Lung (tissue), 11 donors: ENCODE measurements at regions not wholly inside any gene's neighbourhood (a gene's known extent, or its start where the extent isn't known, plus 50 kb on each side); places are given as distances from the start of the nearest gene placed in this dataset.

ENCODE experiments used
- ATAC-seq: fragments of 200-7000 bp; cut with Tn5 transposase; one replicate; pipeline ENCODE4 v1.9.1; 2020; ENCODE audit warnings: moderate number of reproducible peaks; ENCODE audit not compliant: insufficient read depth, low FRiP score
- DNase-seq, 3 donors: peaks; one replicate each; pipeline ENCODE4 v3.0.0-alpha.2; 2013 to 2017
- H3K27ac ChIP-seq, 2 donors: one replicate each; pipeline ENCODE4 v1.5.1; 2013; ENCODE audit warnings: mild to moderate bottlenecking in 2 of 2, moderate library complexity in 2 of 2, control low read depth in 1 of 2, inconsistent platforms in 1 of 2, low read depth in 1 of 2, low read length in 1 of 2
- H3K27me3 ChIP-seq, 3 donors: one replicate each; pipeline ENCODE4 v1.5.1; 2013; ENCODE audit warnings: low read length in 2 of 3; ENCODE audit not compliant: control insufficient read depth in 3 of 3, insufficient read depth in 3 of 3
- H3K36me3 ChIP-seq, 4 donors: one replicate each; pipeline ENCODE4 v1.5.1; 2013; ENCODE audit warnings: low read length in 4 of 4, mild to moderate bottlenecking in 1 of 4, moderate library complexity in 1 of 4; ENCODE audit not compliant: control insufficient read depth in 4 of 4, insufficient read depth in 4 of 4
- H3K4me1 ChIP-seq, 5 donors: one replicate each; pipeline ENCODE4 v1.5.1; 2013; ENCODE audit warnings: low read length in 5 of 5, mild to moderate bottlenecking in 2 of 5, moderate library complexity in 1 of 5; ENCODE audit not compliant: control insufficient read depth in 5 of 5, insufficient read depth in 5 of 5
- H3K4me3 ChIP-seq: one replicate; pipeline ENCODE4 v1.5.1; 2013; ENCODE audit warnings: mild to moderate bottlenecking, control low read depth, moderate library complexity
- H3K9ac ChIP-seq, 2 donors: one replicate each; pipeline ENCODE4 v1.5.1; 2013; ENCODE audit warnings: low read length in 2 of 2, control low read depth in 1 of 2; ENCODE audit not compliant: insufficient read depth in 1 of 2
- H3K9me3 ChIP-seq, 4 donors: one replicate each; pipeline ENCODE4 v1.5.1; 2013; ENCODE audit warnings: low read length in 3 of 4, mild to moderate bottlenecking in 1 of 4, moderate library complexity in 1 of 4; ENCODE audit not compliant: control insufficient read depth in 4 of 4, insufficient read depth in 3 of 4
- CTCF ChIP-seq: IDR thresholded peaks from 2 replicates; pipeline ENCODE4 v1.5.1; 2012; ENCODE audit warnings: mild to moderate bottlenecking; ENCODE audit errors: control extremely low read depth, extremely low read depth
- WGBS, 2 donors: extraction: QIAGEN DNeasy Blood & Tissue Kit; methylation state at CpG; one replicate each; pipeline ENCODE4 v1.1.7; 2013; 5-methylcytosine and 5-hydroxymethylcytosine counted together
- donor health status: control.
- donor health status: control.
- donor health status: Bipolar disorder and iron deficiency.
- donor health status: healthy.
- donor health status: DM: yes; HTN: yes; CAD: no.

DNA sequence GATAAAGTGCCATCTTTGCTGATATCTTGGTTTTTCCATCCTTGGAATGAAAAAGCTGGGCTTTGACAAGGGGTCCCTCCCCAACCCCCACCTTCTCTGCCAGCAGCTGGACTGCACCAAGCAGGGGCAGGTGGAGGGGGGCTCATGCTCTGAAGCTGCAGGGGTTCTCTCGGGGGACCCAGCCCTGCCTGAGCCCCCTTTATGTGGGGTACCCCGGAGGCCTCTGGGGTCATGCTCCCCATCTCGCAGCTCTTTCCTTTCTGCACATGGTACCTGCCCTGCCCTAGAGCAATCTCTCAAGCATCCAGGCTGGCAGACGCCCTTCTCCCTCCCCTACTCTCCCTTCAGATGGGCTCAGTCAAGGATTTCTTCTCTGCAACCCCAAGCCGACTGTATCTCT is 146.7 kb upstream of the PTPN1 start:
- TF ChIP-seq CTCF = no peak
- WGBS, 2 donors = 89 to 96% methylated on average over 5 of the region's 5 CpGs
- ATAC-seq = no peak
- Histone ChIP-seq H3K27ac (no peak overlapping the region), H3K4me1 (peaks cover 3 to 56% (median 13%) of the 10 kb centered on the region in 5 donors), H3K36me3 (no peaks in the 10 kb centered on the region), H3K9ac (no peak overlapping the region), H3K4me3 (no peak overlapping the region), H3K27me3 (no peaks in the 10 kb centered on the region), H3K9me3 (no peaks in the 10 kb centered on the region)
- DNase-seq = no peak

- ATAC-seq (no peak), DNase-seq (peak in 2 of 3 donors; percentile 51 to 64)
- H3K9ac ChIP-seq = peak overlapping the region in 1 of 2 donors; percentile 43
- H3K36me3 ChIP-seq = no peaks in the 10 kb centered on the region
- no peak for TF ChIP-seq CTCF
- no peak overlapping the region for H3K4me3 ChIP-seq
- WGBS, 2 donors = 63 to 69% methylated on average over 6 of the region's 6 CpGs
- no peaks in the 10 kb centered on the region for H3K9me3 ChIP-seq
- H3K4me1 ChIP-seq = peaks cover 3 to 66% (median 20%) of the 10 kb centered on the region in 5 donors
- H3K27ac ChIP-seq = no peak overlapping the region
- no peaks in the 10 kb centered on the region for H3K27me3 ChIP-seq
These were observed 145.6 kb upstream of the PTPN1 start for GRCh38 chr20:50364542-50364941.

GRCh38 chr20:50366270-50367103 is 143.7 kb upstream of the PTPN1 start:
- no peaks in the 10 kb centered on the region for H3K9me3 ChIP-seq
- ATAC-seq (no peak), DNase-seq (peak; percentile 96 to 99 (median 99))
- no peaks in the 10 kb centered on the region for H3K36me3 ChIP-seq
- H3K27ac ChIP-seq = no peak overlapping the region
- no peak overlapping the region for H3K4me3 ChIP-seq
- H3K27me3 ChIP-seq = no peaks in the 10 kb centered on the region
- TF ChIP-seq CTCF = no peak
- no peak overlapping the region for H3K9ac ChIP-seq
- WGBS, 2 donors = 25 to 33% methylated on average over 7 of the region's 7 CpGs
- peaks cover 0 to 56% (median 14%) of the 10 kb centered on the region in 5 donors for H3K4me1 ChIP-seq
